Fibroblast of the aortic adventitia (primary cell): ENCODE measurements at regions not wholly inside any gene's neighbourhood (a gene's known extent, or its start where the extent isn't known, plus 50 kb on each side); places are given as distances from the start of the nearest gene placed in this dataset.

Source experiments
- DNase-seq: peaks from one replicate; pipeline ENCODE4 v3.0.0-alpha.2; 2010; ENCODE audit warnings: low read depth
- H3K4me3 ChIP-seq: 2 replicates; pipeline ENCODE4 v1.5.1; 2011; ENCODE audit warnings: low read depth, mild to moderate bottlenecking, control low read depth, low read length, moderate library complexity
- TF ChIP-seq, protein P1 (sequence below): IDR thresholded peaks from 2 replicates; pipeline ENCODE4 v1.5.1; 2011; ENCODE audit warnings: mild to moderate bottlenecking, low read length, control low read depth, inconsistent platforms; ENCODE audit not compliant: insufficient read depth

DNA sequence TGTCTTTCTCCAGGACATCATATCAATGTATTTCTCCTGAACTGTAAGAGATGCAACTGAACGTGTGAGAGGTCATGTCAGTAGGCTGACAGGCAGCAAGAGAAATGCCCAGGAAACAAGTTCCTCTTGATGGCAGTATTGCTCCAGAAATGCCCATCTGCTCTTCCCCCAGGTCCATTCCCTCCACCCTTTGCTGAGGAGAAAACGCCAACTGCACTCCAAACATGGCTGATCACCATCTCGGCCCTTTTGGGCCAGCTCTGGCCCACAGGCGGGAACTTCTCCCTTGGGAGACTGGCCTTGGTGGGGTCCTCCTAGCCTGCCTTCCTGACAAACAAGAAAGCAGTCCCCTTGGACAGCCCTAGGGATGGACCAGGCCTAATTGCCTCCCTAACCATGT lies 276.5 kb upstream of the AGTR2 start:
- TF ChIP-seq, protein P1, sequence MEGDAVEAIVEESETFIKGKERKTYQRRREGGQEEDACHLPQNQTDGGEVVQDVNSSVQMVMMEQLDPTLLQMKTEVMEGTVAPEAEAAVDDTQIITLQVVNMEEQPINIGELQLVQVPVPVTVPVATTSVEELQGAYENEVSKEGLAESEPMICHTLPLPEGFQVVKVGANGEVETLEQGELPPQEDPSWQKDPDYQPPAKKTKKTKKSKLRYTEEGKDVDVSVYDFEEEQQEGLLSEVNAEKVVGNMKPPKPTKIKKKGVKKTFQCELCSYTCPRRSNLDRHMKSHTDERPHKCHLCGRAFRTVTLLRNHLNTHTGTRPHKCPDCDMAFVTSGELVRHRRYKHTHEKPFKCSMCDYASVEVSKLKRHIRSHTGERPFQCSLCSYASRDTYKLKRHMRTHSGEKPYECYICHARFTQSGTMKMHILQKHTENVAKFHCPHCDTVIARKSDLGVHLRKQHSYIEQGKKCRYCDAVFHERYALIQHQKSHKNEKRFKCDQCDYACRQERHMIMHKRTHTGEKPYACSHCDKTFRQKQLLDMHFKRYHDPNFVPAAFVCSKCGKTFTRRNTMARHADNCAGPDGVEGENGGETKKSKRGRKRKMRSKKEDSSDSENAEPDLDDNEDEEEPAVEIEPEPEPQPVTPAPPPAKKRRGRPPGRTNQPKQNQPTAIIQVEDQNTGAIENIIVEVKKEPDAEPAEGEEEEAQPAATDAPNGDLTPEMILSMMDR, result peak; percentile 43
- no peak overlapping the region for H3K4me3 ChIP-seq
- peak; percentile 77 for DNase-seq

DNA sequence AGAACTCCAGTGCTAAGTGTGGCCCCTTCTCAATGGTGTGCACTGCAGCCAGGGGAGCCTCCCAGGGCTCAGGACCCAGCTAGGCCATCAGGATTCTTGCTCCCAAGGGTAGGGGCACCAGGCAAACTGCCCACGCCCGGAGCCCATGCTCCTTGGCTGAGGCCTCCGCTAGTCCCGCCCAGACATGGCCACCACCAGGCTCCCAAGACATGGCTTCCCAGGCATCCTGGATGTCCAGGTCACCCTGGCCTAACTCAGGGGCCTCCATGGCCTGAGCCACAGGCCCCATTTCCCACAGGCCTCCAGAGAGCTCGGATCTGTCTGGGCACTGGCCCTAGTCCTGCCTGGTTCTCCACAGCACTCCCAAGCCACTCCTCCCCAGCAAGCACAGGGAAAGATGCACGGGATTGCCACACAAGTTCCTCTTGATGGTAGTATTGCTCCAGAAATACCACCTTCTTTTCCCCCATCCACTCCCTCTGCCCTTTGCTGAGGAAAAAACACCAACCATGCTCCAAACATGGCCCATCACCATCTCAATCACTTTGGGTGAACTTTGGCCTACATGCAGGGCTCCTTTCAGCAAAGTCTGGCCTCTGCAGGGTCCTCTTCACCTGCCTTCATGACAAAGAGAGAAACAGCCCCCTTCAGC lies 274.7 kb upstream of the AGTR2 start:
- no peak for DNase-seq
- H3K4me3 ChIP-seq, result no peak overlapping the region
- TF ChIP-seq, protein P1, result no peak

DNA sequence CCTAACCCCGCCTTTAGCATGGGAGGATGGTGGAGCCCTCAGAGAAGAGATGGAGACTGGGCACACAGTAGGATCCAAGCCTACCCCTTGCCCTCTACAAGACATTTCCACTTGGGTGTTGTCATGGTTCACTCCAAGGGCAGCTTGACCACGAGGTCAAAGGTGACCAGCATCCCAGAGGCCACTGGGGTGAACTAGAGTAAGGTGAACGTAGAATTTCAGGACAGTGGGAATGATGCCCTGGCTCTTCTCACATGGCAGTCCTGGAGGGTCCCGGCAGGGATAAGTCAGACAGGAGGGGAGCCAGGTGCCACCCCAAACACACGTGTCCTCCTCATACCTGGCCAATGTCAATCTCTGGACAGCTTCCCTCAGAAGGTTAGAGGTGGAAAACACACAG lies 274.2 kb upstream of the AGTR2 start:
- DNase-seq, result no peak
- TF ChIP-seq, protein P1, result no peak
- H3K4me3 ChIP-seq, result no peak overlapping the region

DNA sequence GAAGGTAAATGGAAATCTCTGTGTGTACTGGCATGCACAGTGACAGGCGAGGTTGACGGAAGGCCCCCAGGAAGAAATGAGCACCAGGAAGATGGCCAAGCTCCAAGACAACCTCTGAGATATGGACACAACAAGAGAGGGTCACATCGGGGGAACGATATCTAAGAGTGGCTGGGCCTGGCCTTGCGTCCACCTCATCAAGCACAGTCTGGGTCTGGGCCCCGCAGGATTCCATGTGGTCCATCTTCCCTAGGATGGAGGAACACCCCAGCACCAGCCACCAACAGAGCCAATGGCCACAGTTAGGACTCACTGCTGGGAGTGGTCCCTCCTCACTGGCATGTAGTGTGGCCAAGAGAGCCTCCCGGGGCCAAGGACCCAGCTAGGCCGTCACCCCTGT lies 272.6 kb upstream of the AGTR2 start:
- TF ChIP-seq, protein P1, result no peak
- no peak for DNase-seq
- no peak overlapping the region for H3K4me3 ChIP-seq

DNA sequence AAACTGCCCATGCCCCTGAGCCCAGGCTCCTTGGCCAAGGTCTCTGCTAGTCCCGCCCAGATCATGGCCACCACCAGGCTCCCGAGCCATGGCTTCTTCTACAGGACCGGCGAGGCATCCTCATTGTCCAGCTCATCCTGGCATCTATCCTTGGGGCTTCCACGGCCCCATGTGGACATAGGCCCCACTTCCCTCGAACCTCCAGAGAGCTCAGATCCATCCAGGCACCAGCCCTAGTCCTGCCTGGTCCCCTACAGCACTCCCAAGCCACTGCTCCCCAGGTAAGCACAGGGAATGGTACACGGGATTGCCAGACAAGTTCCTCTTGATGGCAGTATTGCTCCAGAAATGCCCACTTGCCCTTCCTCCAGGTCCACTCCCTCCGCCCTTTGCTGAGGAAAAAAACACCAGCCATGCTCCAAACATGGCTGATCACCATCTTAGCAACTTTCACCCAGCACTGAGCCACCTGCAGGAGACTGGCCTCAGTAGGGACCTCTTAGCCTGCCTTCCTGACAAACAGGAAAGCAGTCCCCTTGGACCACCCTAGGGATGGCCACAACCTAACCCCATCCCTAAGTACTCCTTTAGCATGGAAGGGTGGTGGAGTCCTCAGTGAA lies 272.1 kb upstream of the AGTR2 start:
- no peak overlapping the region for H3K4me3 ChIP-seq
- TF ChIP-seq, protein P1, result peak; percentile 20
- peak; percentile 72 for DNase-seq

DNA sequence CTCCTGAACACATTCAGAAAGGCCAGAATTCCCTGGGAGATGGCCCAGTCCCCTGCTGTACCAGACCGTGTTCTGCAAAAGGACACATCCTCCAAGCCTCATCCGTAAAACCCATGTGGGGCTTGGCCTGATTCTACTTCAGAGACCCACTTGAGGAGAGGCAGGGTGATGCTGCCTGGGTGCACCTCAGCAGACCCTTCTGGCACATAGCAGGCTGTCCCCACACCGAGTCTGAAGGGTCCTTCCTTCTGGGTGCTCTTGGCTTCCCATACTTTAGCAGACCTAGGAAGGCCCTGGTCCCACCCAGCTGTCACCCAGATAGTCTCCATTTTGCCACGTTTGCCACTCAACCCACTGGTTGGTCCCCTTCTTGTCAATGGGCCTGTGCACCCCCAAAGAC lies 270.1 kb upstream of the AGTR2 start:
- no peak overlapping the region for H3K4me3 ChIP-seq
- TF ChIP-seq, protein P1, result no peak
- DNase-seq, result no peak
